ENCODE measurements at regions not wholly inside any gene's neighbourhood (a gene's known extent, or its start where the extent isn't known, plus 50 kb on each side); places are given as distances from the start of the nearest gene placed in this dataset.

- DNase-seq (ENCODE audit: low read depth) = no peak
- H3K4me3 ChIP-seq (ENCODE audit: low read length) = no peak overlapping the region
- TF ChIP-seq CTCF (conservative IDR thresholded peaks at IDR 0.05; ENCODE audit: low read depth, low read length) = no peak
These were observed 235.4 kb downstream of the HGF start for GRCh38 chr7:81534446-81534845.

- no peak for DNase-seq (ENCODE audit: low read depth)
- TF ChIP-seq CTCF (conservative IDR thresholded peaks at IDR 0.05; ENCODE audit: low read depth, low read length) = no peak
- no peak overlapping the region for H3K4me3 ChIP-seq (ENCODE audit: low read length)
These were observed 235.9 kb downstream of the HGF start for GRCh38 chr7:81533931-81534330.

- no peak for DNase-seq (ENCODE audit: low read depth)
- H3K4me3 ChIP-seq (ENCODE audit: low read length) = no peak overlapping the region
- TF ChIP-seq CTCF (conservative IDR thresholded peaks at IDR 0.05; ENCODE audit: low read depth, low read length) = no peak
These were observed 236.4 kb downstream of the HGF start for GRCh38 chr7:81533426-81533825.

GRCh38 chr7:81529785-81530184, 240.1 kb downstream of the HGF start:
- no peak overlapping the region for H3K4me3 ChIP-seq (ENCODE audit: low read length)
- no peak for DNase-seq (ENCODE audit: low read depth)
- TF ChIP-seq CTCF (conservative IDR thresholded peaks at IDR 0.05; ENCODE audit: low read depth, low read length) = no peak

- no peak for DNase-seq (ENCODE audit: low read depth)
- no peak for TF ChIP-seq CTCF (conservative IDR thresholded peaks at IDR 0.05; ENCODE audit: low read depth, low read length)
- no peak overlapping the region for H3K4me3 ChIP-seq (ENCODE audit: low read length)
These were observed 242.2 kb downstream of the HGF start for GRCh38 chr7:81527651-81528050.

GRCh38 chr7:81526971-81527370, 242.9 kb downstream of the HGF start:
- no peak for TF ChIP-seq CTCF (conservative IDR thresholded peaks at IDR 0.05; ENCODE audit: low read depth, low read length)
- no peak overlapping the region for H3K4me3 ChIP-seq (ENCODE audit: low read length)
- no peak for DNase-seq (ENCODE audit: low read depth)

- DNase-seq (ENCODE audit: low read depth) = no peak
- no peak overlapping the region for H3K4me3 ChIP-seq (ENCODE audit: low read length)
- TF ChIP-seq CTCF (conservative IDR thresholded peaks at IDR 0.05; ENCODE audit: low read depth, low read length) = no peak
These were observed 244.0 kb downstream of the HGF start for GRCh38 chr7:81525841-81526240.

All from retinal pigment epithelial cell (primary cell).